Heart left ventricle (tissue), 16 donors: ENCODE measurements at regions not wholly inside any gene's neighbourhood (a gene's known extent, or its start where the extent isn't known, plus 50 kb on each side); places are given as distances from the start of the nearest gene placed in this dataset.

Experiments
- ATAC-seq, 4 donors: fragments of 200-7000 bp; cut with Tn5 transposase; one replicate each; pipeline ENCODE4 v1.9.1; 2020 to 2022; ENCODE audit warnings: moderate library complexity in 4 of 4, mild to moderate bottlenecking in 3 of 4, moderate number of reproducible peaks in 1 of 4
- DNase-seq, 5 donors: peaks; one replicate each; pipeline ENCODE4 v3.0.0-alpha.2; 2020
- H3K27ac ChIP-seq, 12 donors: fragments of 200-600 bp; sonication (generic) in 4 of 12; one replicate each; pipeline versions ENCODE4 v1.5.0 to v1.8.0; 2016 to 2022; ENCODE audit warnings: mild to moderate bottlenecking in 2 of 12
- H3K27me3 ChIP-seq, 9 donors: fragments of 200-600 bp; sonication (generic) in 2 of 9; one replicate each; pipeline versions ENCODE4 v1.5.1 to v1.8.0; 2016 to 2022; ENCODE audit warnings: mild to moderate bottlenecking in 3 of 9
- H3K36me3 ChIP-seq, 9 donors: fragments of 200-600 bp; sonication (generic) in 2 of 9; one replicate each; pipeline versions ENCODE4 v1.5.0 to v1.8.0; 2018 to 2022; ENCODE audit warnings: mild to moderate bottlenecking in 2 of 9
- H3K4me1 ChIP-seq, 12 donors: fragments of 200-600 bp; sonication (generic) in 4 of 12; one replicate each; pipeline versions ENCODE4 v1.5.0 to v1.8.0; 2016 to 2022; ENCODE audit warnings: mild to moderate bottlenecking in 3 of 12
- H3K4me3 ChIP-seq, 12 donors: fragments of 200-600 bp; sonication (generic) in 4 of 12; one replicate each; pipeline versions ENCODE4 v1.5.0 to v1.8.0; 2017 to 2022; ENCODE audit warnings: mild to moderate bottlenecking in 9 of 12, moderate library complexity in 4 of 12
- H3K9me3 ChIP-seq, 12 donors: fragments of 200-600 bp; sonication (generic) in 4 of 12; one replicate each; pipeline versions ENCODE4 v1.5.0 to v1.8.0; 2016 to 2022; ENCODE audit warnings: mild to moderate bottlenecking in 1 of 12
- POLR2A ChIP-seq, 2 donors: fragments of 450-650 bp; IDR thresholded peaks; one replicate each; pipeline ENCODE4 v1.6.1; 2017; ENCODE audit warnings: antibody characterized with exemption in 2 of 2, mild to moderate bottlenecking in 2 of 2, moderate library complexity in 2 of 2
- whole genome bisulfite sequencing, 4 donors: extraction: QIAGEN DNeasy Blood & Tissue Kit in 2 of 4; methylation state at CpG; one replicate each; pipeline versions ENCODE4 v1.1.5 to v1.1.7; 2013 to 2018; 5-methylcytosine and 5-hydroxymethylcytosine counted together
- intact Hi-C, 10 donors: fragments of 100-400 bp; cut with DNase I; formaldehyde crosslinking; loops; one replicate each; pipeline versions ENCODE4 v1.11.1 to v1.14.2; 2022
- TF ChIP-seq, protein P1 (sequence below), 12 donors: fragments of 200-600 bp; sonication (generic) in 4 of 12; IDR thresholded peaks; one replicate each; pipeline versions ENCODE4 v1.5.0 to v1.8.0; 2018 to 2022; ENCODE audit warnings: antibody characterized with exemption in 12 of 12, mild to moderate bottlenecking in 5 of 12
- donor health status: ischemic (EF 13 %, LVEDD 7.1; RV severe dilation, severe dysfunction).
- donor health status: healthy with polysubstance abuse.
- donor health status: DM: no; HTN: yes; CAD: no.
- donor health status: DM: no; HTN: no; CAD: no.
- donor health status: ischemic (EF 25% LVEDD 6.9; RV normal size, moderate dysfunction).
- donor health status: ischemic (EF 25% LVEDD 5.7; RV mildly dilated, moderate dysfunction).
- donor health status: healthy.
- donor health status: DM: yes; HTN: yes; CAD: no.
- donor health status: ischemic (EF 35%, LVEDD 5.7; RV mildly dilated, moderate dysfunction).
- donor health status: nonischemic (EF 11% LVEDD 7.7; RV severe dilation, severe dysfunction).
- donor health status: DM: yes; HTN: yes; CAD: no.
- donor health status: PGD.
- donor health status: ischemic (EF 29% LVEDD 5.4; RV normal size, mild dysfunction).
- donor health status: nonischemic (EF 23%, LVEDD 6.1; RV moderate dilation, normal function).

DNA sequence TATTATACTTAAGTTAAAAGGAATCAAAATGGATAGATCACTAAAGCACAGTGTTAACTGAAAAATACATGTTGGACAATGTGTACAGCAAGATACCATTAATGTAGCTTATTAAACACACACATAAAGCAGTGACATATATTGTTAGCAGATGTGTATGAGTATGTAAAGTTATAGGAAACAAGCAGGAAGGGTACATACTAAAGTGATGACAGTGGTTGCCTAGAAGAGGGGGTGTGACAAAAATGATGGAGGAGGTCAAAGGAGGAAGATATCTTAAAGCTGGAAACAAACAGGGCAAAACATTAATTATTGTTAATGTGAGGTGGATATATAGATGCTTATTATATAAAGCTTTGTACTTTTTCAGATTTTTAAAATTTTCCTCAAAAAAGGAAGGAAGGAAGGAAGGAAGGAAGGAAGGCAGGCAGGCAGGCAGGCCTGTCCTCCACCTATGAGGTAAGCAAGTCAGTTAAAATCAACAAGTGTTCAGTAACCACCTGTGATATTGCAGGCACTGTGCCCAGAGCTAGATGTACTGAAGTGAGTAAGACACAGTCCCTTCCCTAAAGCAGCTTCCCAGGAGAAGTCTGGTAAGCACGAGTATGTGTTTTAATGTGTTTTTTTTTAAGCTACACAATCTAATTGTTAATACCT lies 252.9 kb upstream of the NR5A2 start:
- intact Hi-C loops = no loop called here
- H3K36me3 ChIP-seq = no peaks in the 10 kb centered on the region
- H3K9me3 ChIP-seq = no peaks in the 10 kb centered on the region
- DNase-seq (no peak), ATAC-seq (no peak)
- H3K4me3 ChIP-seq = no peak overlapping the region
- no peaks in the 10 kb centered on the region for H3K27me3 ChIP-seq
- H3K27ac ChIP-seq = no peak overlapping the region
- TF ChIP-seq, protein P1, sequence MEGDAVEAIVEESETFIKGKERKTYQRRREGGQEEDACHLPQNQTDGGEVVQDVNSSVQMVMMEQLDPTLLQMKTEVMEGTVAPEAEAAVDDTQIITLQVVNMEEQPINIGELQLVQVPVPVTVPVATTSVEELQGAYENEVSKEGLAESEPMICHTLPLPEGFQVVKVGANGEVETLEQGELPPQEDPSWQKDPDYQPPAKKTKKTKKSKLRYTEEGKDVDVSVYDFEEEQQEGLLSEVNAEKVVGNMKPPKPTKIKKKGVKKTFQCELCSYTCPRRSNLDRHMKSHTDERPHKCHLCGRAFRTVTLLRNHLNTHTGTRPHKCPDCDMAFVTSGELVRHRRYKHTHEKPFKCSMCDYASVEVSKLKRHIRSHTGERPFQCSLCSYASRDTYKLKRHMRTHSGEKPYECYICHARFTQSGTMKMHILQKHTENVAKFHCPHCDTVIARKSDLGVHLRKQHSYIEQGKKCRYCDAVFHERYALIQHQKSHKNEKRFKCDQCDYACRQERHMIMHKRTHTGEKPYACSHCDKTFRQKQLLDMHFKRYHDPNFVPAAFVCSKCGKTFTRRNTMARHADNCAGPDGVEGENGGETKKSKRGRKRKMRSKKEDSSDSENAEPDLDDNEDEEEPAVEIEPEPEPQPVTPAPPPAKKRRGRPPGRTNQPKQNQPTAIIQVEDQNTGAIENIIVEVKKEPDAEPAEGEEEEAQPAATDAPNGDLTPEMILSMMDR (IDR thresholded peaks at IDR 0.05) = no peak
- TF ChIP-seq POLR2A (IDR thresholded peaks at IDR 0.05) = no peak
- H3K4me1 ChIP-seq = no peaks in the 10 kb centered on the region
- WGBS, 4 donors = 37 to 60% (median 52%) methylated on average over 1 of the region's 1 CpG

DNA sequence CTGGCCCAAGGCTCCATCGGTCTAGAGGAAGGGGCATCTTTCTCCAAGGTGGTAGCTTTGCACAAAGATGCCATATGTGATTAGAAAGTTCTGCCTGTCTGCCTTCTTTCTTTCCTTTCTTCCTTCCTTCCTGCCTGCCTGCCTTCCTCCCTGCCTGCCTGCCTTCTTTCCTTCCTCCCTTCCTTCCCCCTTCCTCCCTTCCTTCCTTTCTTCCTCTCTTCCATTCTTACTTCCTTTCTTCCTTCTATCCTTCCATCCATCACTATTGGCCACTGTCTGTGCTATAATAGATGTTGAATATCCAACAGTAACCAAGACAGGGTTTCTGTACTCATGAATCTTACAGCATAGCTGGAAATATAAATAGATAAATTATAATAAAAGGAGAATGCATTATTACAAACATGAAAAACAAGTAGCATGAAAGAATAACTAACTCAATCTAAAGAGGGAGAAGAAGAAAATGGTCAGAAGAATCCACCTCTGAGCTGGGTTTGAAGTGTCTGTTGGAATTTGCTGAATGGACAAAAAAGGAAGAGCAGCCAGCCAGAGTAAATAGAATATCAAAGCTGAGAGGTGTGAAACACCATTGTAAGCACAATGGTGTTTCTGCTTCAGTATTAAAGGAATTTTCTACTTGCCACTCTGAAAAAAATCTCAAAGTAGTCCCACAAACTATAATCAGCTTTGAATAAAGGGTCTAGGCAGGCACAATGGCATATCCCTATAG lies 250.6 kb upstream of the NR5A2 start:
- Histone ChIP-seq H3K27me3 (no peaks in the 10 kb centered on the region), H3K4me3 (no peak overlapping the region), H3K4me1 (no peaks in the 10 kb centered on the region), H3K27ac (no peak overlapping the region), H3K9me3 (no peaks in the 10 kb centered on the region), H3K36me3 (no peaks in the 10 kb centered on the region)
- DNase-seq = no peak
- no peak for ATAC-seq
- WGBS, 4 donors = 88 to 100% (median 89%) methylated on average over 1 of the region's 1 CpG
- TF ChIP-seq, protein P1 (IDR thresholded peaks at IDR 0.05) = no peak
- no peak for TF ChIP-seq POLR2A (IDR thresholded peaks at IDR 0.05)
- intact Hi-C loops = no loop called here

DNA sequence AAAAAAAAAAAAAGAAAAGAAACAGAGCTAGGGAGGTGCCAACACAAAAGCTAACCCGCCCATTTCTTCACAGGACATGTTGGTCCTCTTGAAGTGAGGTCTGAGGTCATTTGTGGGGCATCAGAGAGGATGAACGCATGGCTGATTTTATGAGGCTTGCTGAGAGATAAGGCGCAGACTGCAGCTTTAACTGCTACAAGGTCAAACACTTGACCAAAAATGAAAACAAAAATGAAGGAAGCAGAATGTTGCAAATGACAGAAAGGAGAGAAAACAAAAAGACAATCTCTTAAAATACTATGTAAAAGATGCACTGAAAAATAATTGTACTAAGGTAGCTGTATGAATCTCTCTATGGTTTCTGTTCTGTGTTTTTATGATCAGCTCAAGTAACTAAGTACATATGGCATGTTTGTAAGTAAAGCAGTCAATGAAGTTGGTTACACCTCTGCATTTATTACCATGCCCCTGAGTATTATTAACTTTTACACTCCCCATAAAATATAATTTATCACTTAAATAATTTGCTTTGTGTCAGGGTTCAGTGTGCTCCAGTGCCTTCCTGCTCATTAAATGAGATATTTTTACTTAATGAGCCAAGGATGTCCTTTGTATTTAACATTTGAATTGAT lies 249.1 kb upstream of the NR5A2 start:
- intact Hi-C loops = no loop called here
- Histone ChIP-seq H3K27me3 (no peaks in the 10 kb centered on the region), H3K27ac (no peak overlapping the region), H3K36me3 (no peaks in the 10 kb centered on the region), H3K4me1 (no peaks in the 10 kb centered on the region), H3K4me3 (no peak overlapping the region), H3K9me3 (no peaks in the 10 kb centered on the region)
- DNase-seq (no peak), ATAC-seq (no peak)
- TF ChIP-seq, protein P1 (IDR thresholded peaks at IDR 0.05) = no peak
- no peak for TF ChIP-seq POLR2A (IDR thresholded peaks at IDR 0.05)
- WGBS, 4 donors = 55 to 64% (median 60%) methylated on average over 3 of the region's 3 CpGs

DNA sequence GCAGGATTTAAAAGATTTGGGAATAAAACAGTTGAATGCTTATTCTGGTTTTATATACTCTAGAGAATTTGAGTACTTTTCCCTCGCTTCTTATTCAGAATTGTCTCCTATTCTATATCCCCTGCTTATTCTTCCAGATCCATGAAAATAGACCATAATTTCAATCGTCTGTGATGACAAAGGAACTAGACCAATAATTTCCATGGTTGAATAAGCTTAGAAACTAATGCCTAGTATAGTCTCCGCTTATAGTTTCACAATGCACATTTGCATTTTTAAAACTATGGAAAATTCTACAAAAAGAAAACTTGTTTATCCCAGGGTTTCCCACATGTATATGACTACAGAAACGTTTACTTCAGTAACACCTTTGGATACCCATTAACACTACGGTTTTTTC lies 247.4 kb upstream of the NR5A2 start:
- H3K4me3 ChIP-seq = no peak overlapping the region

More for the DNA sequence above, 247.4 kb upstream of the NR5A2 start:
- no peak for TF ChIP-seq POLR2A (IDR thresholded peaks at IDR 0.05)
- TF ChIP-seq, protein P1 (IDR thresholded peaks at IDR 0.05) = no peak
- H3K4me1 ChIP-seq = no peaks in the 10 kb centered on the region
- ATAC-seq (no peak), DNase-seq (no peak)
- no peaks in the 10 kb centered on the region for H3K27me3 ChIP-seq
- WGBS, 4 donors = 89 to 91% (median 89%) methylated on average over 5 of the region's 5 CpGs
- H3K9me3 ChIP-seq = no peaks in the 10 kb centered on the region
- no peak overlapping the region for H3K27ac ChIP-seq
- intact Hi-C loops = no loop called here
- H3K36me3 ChIP-seq = no peaks in the 10 kb centered on the region
